C1 segment of cervical spinal cord (tissue), 14 donors: ENCODE measurements at regions not wholly inside any gene's neighbourhood (a gene's known extent, or its start where the extent isn't known, plus 50 kb on each side); places are given as distances from the start of the nearest gene placed in this dataset.

Experiments
- DNase-seq, 14 donors: peaks; one replicate each; lab custom pipeline; 2025; lab: John Stamatoyannopoulos, UW

- no peak for DNase-seq
These were observed 546.4 kb downstream of the MMUT start for GRCh38 chr6:48916607-48917006.

- no peak for DNase-seq
These were observed 547.5 kb downstream of the MMUT start for GRCh38 chr6:48915591-48915990.

DNA sequence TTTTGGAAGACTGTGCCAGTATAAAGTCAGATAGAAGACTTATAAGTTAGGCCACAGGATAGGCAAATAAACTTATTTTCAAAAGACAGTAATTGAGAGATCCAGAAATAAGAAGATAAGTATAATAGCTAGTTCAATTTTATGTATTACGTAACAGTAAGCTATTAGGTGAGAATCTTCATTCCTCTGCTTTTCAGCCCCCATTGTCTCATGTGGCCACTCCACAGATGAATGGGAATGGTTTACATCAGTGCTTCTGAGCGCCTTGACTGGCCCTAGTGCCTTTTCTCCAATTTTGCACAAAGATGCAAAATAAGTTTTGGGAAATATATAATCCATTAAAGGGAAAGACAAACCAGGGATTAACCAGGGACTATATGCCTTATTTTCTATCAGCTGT, 550.5 kb downstream of the MMUT start:
- DNase-seq, result no peak

DNA sequence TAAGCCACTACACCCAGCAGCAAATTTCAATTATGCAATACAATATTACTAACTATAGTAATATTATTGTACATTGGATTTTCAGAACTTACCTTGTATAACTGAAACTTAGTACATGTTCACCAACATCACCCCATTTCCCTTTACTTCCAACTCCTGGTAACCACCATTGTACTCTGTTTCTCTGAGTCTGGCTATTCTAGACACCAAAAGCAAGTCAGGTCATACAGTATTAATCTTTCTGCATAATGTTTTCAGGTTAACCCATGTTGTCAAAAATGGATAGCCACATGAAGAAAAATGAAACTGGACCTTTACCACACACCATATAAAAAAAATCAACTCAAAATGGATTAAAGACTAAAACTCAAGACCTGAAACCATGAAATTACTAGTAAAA, 558.2 kb downstream of the MMUT start:
- DNase-seq, result no peak

DNA sequence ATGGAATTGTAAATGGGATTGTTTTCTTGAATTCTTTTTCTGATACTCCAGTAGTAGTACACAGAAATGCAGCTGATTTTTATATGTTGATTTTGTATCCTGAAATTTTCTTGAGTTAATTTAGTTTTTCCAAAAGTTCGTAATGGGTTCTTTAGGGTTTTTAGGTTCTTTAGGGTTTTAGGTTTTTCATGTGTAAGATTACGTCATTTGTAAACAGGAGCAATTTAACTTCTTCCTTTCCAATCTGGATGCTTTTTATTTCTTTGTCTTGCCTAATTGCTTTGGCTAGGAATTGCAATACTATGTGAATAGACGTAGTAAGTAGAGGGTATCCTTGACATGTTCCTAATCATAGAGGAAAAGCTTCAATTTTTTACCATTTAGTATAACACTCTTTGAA, 568.6 kb downstream of the MMUT start:
- no peak for DNase-seq

- no peak for DNase-seq
These were observed 570.0 kb downstream of the MMUT start for GRCh38 chr6:48893048-48893447.

DNA sequence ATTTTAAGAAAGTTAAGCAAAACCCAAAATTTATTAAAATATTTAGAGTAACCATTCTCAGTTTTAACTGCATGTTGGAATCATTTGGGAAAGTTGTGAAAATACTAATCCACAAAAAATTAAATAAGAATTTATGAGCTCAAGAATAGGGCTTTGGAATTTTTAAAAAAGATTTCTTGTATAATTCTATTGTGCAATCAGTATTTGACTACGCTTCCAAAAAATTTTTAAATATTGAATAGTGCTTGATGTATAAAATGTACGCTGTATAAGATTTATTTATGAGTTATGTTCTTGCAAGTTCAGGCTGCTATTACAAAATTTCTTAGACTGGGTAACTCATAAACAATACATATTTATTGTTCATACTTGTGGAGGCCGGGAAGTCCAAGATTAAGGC, 571.7 kb downstream of the MMUT start:
- DNase-seq, result no peak

- no peak for DNase-seq
These were observed 573.6 kb downstream of the MMUT start for GRCh38 chr6:48889429-48889828.

GRCh38 chr6:48883116-48883515, 579.9 kb downstream of the MMUT start:
- DNase-seq, result no peak

DNA sequence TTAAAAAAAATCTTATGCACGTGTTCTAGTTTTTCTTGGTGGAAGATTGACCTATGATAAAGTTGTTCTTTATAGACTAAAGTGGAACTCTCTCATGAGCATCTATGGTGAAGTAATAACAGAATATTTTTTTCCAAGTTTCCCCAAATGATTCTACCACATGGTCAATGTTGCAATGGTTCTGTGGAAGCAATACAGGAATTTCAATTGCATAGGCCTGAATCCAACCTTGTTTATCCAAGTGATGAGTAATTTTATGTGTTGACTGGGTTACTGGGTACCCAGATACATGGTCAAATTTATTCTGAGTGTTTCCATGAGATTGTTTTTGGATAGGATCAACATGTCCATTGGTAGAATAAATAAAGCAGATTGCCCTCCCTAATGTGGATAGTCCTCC, 581.5 kb downstream of the MMUT start:
- no peak for DNase-seq

DNA sequence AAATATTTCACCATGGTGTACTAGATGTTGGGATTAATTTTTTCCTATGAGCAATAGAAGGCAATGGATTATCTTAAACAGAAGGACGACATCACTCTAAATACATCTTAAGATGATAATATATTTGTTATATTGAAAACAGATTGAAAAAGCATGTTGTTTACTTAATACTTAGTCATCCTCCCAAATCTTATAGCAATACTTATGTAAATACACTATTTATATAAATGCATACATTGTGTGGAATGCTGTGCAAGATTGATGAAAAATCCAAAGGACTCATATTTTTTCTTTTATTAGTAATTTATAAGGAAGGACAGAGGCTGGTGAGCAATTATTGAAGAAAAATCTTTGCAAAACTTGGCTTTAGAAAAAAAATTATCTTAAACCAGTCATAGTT, 593.5 kb downstream of the MMUT start:
- no peak for DNase-seq

GRCh38 chr6:48866682-48867081, 596.4 kb downstream of the MMUT start:
- no peak for DNase-seq

DNA sequence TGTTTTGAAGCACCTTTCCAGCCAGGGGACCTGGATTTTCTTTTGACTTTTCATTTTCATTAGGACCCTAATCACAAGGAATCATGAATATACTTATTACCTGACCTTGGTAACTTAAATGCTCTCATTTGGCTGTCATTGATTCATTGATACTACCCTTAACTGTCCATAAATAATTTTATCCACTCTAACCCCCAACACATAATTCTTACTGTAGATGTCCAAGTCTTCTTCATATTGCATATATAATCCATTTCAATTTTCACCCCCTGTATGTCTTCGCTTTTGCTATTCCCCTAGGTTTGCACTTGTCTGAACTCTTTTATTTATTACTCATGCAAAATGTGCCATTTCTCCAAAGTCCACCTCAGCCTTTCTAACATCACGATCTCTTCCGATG, 602.9 kb downstream of the MMUT start:
- DNase-seq, result no peak

DNA sequence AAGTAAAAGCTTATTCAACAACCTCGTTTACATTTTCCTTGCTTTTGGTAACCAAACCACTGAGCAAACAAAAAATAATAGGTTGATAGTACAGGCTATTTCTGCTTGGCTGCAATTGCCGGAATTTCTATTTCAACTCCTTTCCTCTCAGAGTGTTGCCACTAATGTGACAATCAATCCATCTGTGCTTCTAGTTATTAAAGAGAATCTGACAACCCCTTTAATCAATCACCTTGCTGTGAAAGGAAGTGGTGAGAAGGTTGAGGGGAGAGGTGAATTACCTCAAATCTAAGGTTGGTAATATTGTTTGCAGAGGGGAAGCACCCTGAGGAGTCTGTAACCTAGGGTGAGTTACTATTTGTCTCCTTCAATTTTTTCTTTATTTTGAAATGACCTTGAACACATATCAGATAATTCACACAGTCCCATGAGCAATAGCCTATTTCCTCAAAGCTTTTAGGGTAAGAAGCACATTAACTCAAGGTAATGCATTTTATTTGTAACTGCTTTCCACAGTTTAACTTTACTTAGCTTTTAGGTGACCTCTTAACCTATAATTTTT, 603.4 kb downstream of the MMUT start:
- no peak for DNase-seq

DNA sequence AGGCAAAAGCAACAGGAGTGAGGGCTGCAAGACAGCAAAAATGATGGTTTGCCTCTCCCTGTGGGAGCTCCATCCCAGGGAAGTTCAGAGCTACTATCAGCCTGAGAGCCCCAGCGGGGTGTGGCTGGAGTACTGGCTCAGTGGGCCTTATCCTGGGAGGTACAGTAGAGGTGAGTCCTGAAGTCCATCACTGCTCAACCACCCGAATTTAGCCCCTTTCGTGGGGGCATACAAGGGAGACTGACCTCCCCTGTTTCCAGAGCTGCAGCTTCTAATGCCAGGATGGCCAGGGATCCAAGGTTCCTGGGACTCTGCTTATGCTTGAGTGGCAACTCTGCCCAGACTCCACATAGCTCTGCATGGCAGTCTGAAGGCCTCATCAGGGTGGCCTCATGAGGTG, 617.8 kb downstream of the MMUT start:
- DNase-seq, result no peak

GRCh38 chr6:48844696-48845095, 618.4 kb downstream of the MMUT start:
- no peak for DNase-seq

DNA sequence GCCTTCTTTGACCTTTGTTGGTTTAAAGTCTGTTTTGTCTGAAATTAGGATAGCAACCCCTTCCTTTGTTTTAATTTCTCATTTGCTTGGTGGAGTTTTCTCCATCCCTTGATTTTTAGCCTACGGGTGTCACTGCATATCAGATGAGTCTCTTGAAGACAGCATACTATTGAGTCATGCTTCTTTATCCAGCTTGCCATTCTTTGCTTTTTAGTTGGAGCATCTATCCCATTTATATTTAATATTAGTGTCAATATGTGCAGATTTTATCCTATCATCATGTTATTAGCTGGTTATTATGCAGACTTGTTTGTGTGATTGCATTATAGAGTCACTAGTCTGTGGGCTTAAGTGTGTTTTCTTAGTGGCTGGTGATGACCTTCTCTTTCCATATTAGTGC, 622.2 kb downstream of the MMUT start:
- DNase-seq, result no peak

DNA sequence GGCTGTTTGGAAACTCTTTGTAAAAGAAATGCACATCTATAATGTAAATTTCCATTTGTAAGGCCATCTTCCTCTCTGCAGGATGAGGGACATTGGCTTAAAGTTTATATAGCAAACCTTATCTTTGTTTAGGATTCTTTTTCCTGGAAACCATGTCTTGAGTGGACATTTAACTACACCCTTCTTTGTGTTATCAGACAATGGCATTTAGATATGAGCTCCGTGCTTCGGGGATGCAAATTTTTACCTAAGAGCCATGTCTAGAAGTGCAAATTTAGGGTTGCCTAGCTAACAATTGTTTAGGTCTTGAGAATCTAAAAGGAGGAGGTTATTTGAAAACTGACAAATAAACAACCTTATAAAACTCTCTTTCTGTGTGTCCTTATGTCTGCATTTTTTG, 623.8 kb downstream of the MMUT start:
- no peak for DNase-seq

- no peak for DNase-seq
These were observed 625.3 kb downstream of the MMUT start for GRCh38 chr6:48837744-48838143.

DNA sequence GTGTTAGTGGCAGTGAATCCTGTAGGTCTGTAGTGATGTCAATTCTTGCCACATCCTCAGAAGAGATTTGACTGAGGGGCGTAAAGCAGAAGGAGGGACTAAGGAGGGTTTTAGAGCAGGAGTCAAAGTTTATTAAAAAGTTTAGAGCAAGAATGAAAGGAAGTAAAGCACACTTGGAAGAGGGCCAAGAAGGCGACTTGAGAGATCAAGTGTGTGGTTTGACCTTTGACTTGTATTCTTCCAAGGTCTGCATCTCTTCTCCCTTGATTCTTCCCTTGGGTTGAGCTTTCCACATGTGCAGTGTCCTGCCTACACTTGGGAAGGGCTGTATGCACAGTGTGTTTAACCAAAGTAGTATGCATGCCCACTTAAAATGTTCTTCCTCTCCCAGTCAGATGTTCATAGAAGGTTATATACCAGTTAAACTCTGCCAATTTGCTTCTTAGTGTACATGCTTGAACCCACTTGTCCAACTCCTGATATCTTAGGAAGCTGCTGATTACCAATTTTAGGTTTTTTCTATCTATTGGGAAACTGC, 627.6 kb downstream of the MMUT start:
- no peak for DNase-seq

DNA sequence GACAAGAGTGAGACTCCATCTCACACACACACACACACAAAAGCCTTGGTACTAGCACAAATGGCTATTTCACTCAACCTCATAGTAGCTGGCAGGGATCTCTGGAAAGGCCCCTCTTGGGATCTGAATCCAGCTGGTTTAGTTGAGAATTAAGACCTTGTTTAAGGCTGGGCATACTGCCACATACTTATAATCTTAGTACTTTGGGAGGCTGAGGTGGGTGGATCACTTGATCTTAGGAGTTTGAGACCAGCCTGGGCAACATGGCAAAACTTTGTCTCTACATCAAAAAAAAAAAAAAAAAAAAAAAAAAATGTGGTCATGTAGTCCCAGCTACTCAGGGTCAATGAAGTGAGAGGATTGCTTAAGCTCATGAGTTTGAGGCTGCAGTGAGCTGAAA, 628.3 kb downstream of the MMUT start:
- DNase-seq, result no peak

DNA sequence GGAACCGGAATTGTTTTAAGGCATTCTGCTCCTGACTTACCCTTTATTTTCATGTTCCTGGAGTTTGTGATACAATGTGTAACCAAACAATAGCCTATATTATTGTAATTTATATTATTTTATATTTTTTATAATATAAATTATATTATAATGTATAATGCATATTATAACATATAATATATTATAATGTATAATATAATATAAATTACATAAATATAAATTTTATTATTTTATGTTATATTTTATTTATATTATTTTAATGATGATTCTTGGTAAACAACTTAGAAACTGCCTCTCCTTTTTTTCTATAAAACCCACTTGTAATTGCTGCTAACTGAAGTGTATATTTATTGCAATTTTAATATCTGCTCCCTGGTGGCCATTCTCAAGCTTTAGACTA, 629.1 kb downstream of the MMUT start:
- no peak for DNase-seq

- DNase-seq, result no peak
These were observed 636.0 kb downstream of the MMUT start for GRCh38 chr6:48826901-48827701.

DNA sequence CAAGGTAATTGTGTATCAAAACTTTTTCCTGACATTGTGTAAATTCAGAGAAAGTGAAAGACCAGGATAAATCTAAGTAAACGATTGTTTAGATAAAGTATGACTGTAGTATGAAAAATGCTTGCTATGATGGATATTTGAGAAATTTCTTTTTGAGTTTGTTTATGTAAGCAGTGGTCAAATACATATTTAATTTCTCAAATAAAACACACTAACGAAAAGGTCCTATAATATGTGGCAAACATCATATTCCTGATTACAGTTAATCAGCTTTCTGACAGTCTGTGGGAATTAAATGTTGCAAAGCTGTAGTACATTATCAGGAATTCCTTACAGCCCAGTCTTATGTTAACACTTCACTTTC, 636.9 kb downstream of the MMUT start:
- no peak for DNase-seq
